NCI-H526 treated with DMSO at 0.1 percent for 48 hours (cell line): ENCODE measurements at regions not wholly inside any gene's neighbourhood (a gene's known extent, or its start where the extent isn't known, plus 50 kb on each side); places are given as distances from the start of the nearest gene placed in this dataset.
A peak's percentile ranks its signal among the peaks of the same experiment; 100 is the strongest.

Experiments used
- DNase-seq: peaks from one replicate; lab custom pipeline; 2025; lab: John Stamatoyannopoulos, UW

DNA sequence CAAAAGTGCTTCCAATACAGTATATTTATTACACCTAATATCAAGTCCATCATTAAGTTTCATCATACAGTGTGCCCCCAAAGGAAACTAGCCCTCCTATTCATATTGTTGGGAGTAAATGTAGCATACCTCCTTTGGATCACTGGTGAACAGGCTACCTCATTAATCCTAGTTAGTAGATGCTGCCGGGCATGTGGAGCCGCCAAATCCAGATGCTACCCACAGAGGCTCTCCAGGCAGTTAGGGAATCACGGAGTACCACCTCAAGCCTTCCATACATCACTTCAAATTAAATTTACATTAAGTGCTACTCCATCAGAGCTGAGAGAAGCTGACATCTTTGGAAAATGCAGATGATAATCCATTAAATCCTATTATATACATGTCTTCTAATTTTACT, 121.7 kb upstream of the FOXD3 start:
- no peak for DNase-seq

DNA sequence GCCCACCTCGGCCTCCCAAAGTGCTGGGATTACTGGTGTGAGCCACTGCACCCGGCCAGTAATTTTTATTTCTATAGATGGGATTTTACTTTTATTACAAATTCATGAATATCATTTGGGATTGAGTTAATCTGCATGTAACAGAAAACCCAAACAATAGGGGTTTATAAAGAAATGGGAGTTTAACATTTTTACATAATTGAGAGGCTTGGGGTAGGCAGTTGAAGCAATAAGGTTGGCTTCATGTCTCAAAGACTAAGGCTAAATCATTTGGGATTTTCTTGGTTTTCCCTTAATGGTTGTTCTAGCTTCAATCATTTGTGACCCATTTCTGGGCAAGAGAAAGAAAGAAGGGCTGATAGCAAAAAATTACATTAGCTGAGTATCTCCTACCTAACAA, 118.7 kb upstream of the FOXD3 start:
- no peak for DNase-seq

DNA sequence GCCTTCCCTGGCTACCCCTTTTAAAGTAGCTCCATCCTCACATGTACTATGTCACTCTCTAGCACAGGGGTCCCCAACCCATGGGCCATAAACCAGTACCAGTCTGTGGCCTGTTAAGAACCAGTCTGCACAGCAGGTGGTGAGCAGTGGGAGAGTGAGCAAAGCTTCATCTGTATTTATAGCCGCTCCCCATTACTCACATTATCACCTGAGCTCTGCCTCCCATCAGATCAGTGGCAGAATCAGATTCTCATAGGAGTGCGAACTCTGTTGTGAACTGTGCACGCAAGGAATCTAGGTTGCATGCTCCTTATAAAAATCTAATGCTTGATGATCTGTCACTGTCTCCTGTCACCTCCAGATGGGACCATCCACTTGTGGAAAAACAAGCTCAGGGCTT, 116.6 kb upstream of the FOXD3 start:
- DNase-seq, result no peak

DNA sequence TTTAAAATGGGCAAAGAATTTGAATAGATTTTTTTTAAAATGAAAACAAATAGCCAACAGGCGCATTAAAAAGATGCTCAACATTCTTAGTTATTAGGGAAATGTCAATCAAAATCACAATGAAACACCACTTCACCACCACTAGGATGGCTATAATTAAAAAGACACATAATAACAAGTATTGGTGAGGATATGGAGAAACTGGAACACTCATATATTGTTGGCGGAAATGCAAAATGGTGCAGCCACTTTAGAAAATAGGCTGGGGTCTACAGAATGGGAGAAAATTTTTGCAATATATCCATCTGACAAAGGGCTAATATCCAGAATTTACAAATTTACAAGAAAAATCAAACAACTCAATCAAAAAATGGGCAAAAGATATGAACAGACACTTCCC, 107.8 kb upstream of the FOXD3 start:
- DNase-seq, result no peak

DNA sequence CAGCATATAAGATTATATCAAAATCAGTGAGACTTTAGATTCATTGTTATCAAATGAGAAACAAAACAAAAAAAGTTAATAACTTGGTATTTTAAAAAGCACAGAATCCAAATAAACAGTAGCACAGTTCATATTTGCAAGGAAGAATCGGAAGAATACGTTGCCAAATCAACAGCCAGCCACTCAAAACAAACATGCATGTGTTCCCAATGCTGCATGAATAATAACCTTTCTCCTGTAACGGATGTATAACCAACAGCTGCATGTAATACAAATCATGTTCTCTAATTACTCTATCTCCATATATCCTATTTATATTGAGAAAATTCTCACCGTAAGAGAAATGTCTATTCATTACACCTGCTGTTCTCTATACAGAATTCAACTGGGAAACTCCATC, 98.9 kb upstream of the FOXD3 start:
- peak; percentile 33 for DNase-seq

DNA sequence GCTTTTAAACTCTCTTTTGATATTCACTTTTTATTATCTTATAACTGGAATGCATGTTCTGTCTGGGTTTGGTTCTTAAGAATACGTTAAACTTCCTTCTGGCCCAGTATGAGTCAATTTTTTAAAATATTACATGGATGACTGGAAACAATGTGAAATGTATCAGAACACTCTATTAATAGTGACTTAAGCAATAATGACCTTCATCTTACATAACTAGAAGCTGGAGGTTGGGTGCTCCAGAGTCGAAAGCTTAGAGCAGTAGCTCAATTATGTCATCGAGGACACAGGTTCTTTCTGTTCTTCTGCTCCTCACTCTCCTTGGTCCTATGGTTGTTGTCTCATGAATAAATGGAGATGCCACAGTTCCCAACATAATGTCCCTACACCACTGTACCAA, 91.6 kb upstream of the FOXD3 start:
- no peak for DNase-seq

DNA sequence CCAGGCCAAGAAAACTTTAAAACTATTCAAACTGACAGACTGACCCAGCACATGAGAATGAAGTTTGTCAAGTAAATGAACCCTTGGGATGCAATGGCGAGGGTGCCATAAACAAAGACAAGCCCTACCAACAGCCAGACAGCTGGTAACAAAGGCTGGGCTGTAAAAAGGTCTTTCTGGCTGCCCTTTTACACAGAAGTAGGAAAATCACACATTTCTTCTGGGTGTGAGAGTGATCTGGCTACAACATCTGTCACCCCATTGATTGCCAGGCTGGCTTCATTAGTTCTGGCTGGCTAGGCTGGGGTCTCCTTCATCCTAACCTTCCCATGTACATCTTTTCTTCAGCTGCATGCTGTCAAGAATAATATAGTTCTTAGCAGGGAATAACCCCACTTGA, 83.6 kb upstream of the FOXD3 start:
- no peak for DNase-seq

DNA sequence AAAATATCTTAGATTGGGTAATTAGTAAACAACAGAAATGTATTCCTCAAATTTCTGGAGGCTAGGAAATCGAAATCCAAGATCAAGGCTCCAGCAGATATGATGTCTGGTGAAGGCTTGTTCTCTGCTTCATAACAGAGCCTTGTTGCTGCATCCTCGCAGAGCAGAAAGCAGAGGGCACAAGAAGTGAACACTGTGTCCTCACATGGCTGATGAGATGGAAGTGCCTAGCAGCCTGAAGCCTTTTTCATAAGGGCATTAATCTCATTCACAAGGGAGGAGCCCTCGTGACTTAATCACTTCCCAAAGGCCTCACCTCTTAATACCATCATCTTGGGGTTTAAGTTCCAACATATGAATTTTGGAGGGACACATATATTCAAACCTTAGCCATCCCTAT, 77.2 kb upstream of the FOXD3 start:
- no peak for DNase-seq

DNA sequence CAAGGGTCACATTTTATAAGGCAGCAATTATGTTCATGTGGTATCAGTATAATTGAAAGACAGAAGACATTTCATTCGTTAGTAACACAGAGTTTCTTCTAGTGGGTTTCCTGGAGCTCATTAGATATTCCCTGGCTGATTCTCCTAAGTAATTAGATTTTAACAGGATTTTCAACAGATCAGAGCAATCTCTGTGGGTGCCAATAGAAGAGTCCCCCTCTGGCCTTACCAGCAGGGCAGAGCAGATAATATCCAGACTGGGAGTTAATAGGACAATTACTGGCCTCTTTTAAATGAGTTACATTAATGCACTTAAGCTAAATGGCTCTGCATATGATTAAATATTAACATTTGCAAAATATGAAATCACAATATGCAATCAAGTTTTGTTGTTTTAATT, 74.2 kb upstream of the FOXD3 start:
- DNase-seq, result no peak

DNA sequence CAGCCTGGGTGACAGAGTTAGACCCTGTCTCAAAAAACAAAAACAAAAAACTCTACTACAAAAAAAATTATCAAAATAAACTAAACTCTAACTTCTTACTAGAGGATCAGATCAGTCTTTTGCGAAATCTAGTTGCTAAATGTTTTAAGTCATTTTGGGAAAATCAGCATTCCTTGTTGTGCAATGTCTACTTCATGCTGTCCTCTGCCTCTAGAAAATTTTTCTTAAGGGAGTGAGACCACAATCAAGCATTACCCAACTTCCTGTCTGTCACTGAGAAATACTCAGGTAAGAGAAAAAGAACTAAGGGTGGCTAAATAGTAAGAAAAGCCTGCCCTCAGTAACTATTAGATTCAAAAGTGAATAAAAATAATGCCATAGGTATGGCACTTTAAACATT, 67.2 kb upstream of the FOXD3 start:
- no peak for DNase-seq

DNA sequence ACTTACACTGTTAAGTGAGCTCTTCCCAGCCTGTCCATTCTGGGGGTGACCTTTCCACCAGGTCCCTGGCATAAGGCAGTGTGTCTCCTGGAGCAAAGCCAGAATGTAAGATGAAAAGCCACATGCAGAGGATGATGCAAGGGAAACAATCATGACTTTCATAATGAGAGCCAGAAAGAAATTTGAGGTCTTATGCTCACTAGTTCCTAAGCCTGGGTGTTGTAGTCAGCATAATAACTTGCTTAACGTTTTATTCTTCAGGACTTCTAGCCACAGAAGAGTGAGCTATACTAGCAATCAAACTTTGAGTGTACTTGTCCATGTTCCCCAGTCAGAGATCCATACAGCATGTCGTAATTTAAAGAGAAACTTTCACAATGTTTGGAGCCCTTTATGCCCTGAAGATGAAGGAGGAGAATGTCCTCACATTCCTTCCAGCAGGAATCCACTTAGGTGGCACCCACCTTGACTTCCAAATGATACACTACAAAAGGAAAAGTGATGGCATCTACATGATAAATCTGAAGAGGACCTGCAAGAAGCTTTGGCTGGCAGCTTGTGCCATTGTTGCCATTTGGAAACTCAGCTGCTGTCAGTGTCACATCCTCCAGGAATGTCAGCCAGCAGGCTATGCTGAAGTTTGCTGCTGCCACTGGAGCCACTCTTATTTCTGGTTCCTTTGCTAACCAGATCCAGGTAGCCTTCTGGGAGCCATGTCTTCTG, 60.5 kb upstream of the FOXD3 start:
- no peak for DNase-seq

DNA sequence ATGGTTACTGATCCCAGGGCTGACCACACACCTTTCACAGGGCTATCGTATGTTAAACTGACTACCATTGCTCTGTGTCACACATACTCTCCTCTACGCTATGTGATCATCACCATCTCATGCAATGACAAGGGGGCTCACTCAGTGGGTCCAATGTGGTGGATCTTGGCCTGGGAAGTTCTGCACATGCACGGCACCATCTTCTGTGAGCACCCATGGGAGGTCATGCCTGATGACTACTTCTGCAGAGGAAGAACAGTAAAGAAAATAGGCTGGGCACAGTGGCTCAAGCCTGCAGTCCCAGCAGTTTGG, 60.0 kb upstream of the FOXD3 start:
- no peak for DNase-seq

DNA sequence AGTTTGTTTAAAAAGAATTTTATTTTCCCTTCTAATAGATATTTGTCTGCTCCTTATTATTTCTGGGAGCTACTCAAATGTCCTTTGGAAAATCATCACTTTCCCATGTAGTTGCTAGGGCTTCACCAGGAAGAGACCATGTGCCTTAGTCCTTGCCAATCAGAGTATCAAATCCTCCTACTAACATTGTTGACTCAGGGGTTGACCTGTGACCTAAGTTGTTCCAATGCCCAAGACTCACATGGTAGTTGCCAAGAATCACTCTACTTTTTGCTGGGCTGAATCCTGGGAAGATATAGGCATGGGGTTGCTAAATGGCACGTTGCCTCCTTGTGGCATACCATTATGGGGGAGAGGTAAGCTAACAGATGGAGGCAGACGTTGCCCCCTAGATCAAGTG, 58.2 kb upstream of the FOXD3 start:
- DNase-seq, result no peak

DNA sequence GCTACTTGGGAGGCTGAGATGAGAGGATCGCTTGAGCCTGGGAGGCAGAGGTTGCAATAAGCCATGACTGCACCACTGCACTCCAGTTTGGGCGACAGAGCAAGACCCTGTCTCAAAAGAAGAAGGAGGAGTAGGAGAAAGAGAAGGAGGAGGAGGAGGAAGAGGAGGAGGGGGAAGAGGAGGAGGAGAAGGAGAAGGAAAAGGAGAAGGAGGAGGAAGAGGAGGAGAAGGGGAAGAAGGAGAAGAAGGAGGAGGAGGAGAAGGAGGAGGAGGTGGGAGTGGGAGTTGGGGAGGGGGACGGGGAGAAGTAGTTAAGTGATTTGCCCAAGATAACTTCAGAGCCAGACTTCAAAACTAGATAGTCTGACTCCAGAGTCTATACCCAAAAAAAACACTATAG, 55.5 kb upstream of the FOXD3 start:
- no peak for DNase-seq

DNA sequence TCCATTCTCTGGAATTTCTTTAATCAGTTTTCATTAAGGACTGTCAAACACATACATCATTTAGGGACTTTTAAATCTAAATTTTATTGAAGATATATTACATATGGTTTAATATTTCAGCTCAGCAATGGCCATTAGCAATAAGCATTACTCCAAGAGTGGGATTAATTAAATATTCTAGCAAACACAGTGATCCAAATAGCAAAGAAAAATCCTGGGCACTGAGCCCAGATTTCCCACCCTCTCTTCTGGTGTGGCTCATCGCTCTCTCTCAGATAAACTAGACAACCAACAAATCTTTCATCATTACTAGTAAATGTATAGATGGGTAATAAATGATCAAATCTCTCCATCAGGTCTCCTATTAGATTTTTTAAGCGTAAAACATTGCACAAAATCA, 53.5 kb upstream of the FOXD3 start:
- no peak for DNase-seq

DNA sequence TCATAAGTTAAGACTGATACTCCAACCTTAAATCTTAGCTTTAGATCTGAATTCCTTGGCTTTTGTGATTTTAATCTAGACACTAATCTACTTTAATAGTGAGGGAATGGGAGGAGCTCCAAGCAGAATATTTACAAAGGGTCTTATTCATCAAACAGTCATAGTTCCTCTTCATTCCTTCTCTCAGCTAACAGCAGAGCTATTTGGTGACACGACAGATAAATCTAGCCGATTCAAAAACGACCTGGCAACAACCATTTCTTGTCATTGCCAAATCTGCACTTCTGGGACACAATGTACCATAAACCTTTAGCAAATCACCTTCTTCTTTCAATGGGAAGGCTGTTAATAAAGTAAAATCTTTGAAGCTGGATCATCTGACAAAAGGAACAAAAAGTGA, 52.8 kb upstream of the FOXD3 start:
- DNase-seq, result no peak
